NB4 (cell line): ENCODE measurements at regions not wholly inside any gene's neighbourhood (a gene's known extent, or its start where the extent isn't known, plus 50 kb on each side); places are given as distances from the start of the nearest gene placed in this dataset.

Experiments used
- DNase-seq: peaks from one replicate; pipeline ENCODE4 v3.0.0; 2010; ENCODE audit warnings: low read depth
- H3K4me3 ChIP-seq: one replicate; pipeline ENCODE4 v1.5.1; 2011; ENCODE audit warnings: mild to moderate bottlenecking, low read depth, low read length, moderate library complexity
- CTCF ChIP-seq: IDR thresholded peaks from one replicate; pipeline ENCODE4 v1.5.1; 2012; ENCODE audit warnings: low read depth, low read length
- MAX ChIP-seq: IDR thresholded peaks from 2 replicates; pipeline ENCODE4 v1.6.1; 2011; ENCODE audit warnings: low read depth, low read length
- MYC ChIP-seq: IDR thresholded peaks from 2 replicates; pipeline ENCODE4 v1.6.1; 2011; ENCODE audit warnings: low read depth, low read length
- POLR2A ChIP-seq: IDR thresholded peaks from 2 replicates; pipeline ENCODE4 v1.6.1; 2011; ENCODE audit warnings: mild to moderate bottlenecking; ENCODE audit not compliant: insufficient read length; ENCODE audit errors: extremely low read depth

GRCh38 chr4:157643257-157643656 is 422.7 kb downstream of the GRIA2 start:
- no peak overlapping the region for H3K4me3 ChIP-seq
- DNase-seq, result no peak
- TF ChIP-seq MYC (no peak), MAX (no peak), CTCF (no peak), POLR2A (no peak)

GRCh38 chr4:157634057-157634456 is 413.5 kb downstream of the GRIA2 start:
- no peak for TF ChIP-seq CTCF
- no peak for TF ChIP-seq MAX
- TF ChIP-seq MYC, result no peak
- no peak for TF ChIP-seq POLR2A
- DNase-seq, result no peak
- H3K4me3 ChIP-seq, result no peak overlapping the region

GRCh38 chr4:157616741-157617472 is 396.4 kb downstream of the GRIA2 start:
- H3K4me3 ChIP-seq, result no peak overlapping the region
- no peak for TF ChIP-seq CTCF
- no peak for TF ChIP-seq POLR2A
- TF ChIP-seq MYC, result no peak
- no peak for TF ChIP-seq MAX

GRCh38 chr4:157607996-157608395 is 387.5 kb downstream of the GRIA2 start:
- no peak for TF ChIP-seq CTCF
- TF ChIP-seq POLR2A, result no peak
- no peak for TF ChIP-seq MAX
- no peak for TF ChIP-seq MYC
- no peak overlapping the region for H3K4me3 ChIP-seq
- no peak for DNase-seq

More at GRCh38 chr4:157616741-157617472, 396.4 kb downstream of the GRIA2 start:
- no peak for DNase-seq

GRCh38 chr4:157600583-157600982 is 380.1 kb downstream of the GRIA2 start:
- TF ChIP-seq MAX (no peak), CTCF (no peak), MYC (no peak), POLR2A (no peak)
- DNase-seq, result no peak
- no peak overlapping the region for H3K4me3 ChIP-seq

GRCh38 chr4:157591245-157591644 is 370.7 kb downstream of the GRIA2 start:
- no peak overlapping the region for H3K4me3 ChIP-seq
- TF ChIP-seq CTCF, result no peak
- TF ChIP-seq MAX, result no peak
- no peak for TF ChIP-seq POLR2A
- no peak for TF ChIP-seq MYC
- DNase-seq, result no peak
